Motor neuron (in vitro differentiated cells): ENCODE measurements at regions not wholly inside any gene's neighbourhood (a gene's known extent, or its start where the extent isn't known, plus 50 kb on each side); places are given as distances from the start of the nearest gene placed in this dataset.
A peak's percentile ranks its signal among the peaks of the same experiment; 100 is the strongest.
"Not testable (repeated sequence)": the region's sequence is repeated elsewhere in the genome, so short reads cannot be mapped to it uniquely, and the experiment has no call there.

ENCODE experiments used
- ATAC-seq, 8 experiments: fragments of 200-7000 bp; cut with Tn5 transposase; replicated peaks in 6 of 8; 2 replicates each; pipeline ENCODE4 v1.8.0; 2021; ENCODE audit warnings: mild to moderate bottlenecking in 8 of 8, moderate library complexity in 8 of 8
- H3K27ac ChIP-seq, 2 donors: fragments of 250-450 bp; sonication (Bioruptor Pico); 2 replicates each; pipeline ENCODE4 v1.9.0; 2021; ENCODE audit warnings: antibody characterized with exemption in 2 of 2, mild to moderate bottlenecking in 2 of 2, moderate library complexity in 1 of 2
- H3K4me1 ChIP-seq, 2 donors: fragments of 250-450 bp; sonication (Bioruptor Pico); replicated peaks in 1 of 2; 2 replicates each; pipeline ENCODE4 v1.6.1; 2021; ENCODE audit warnings: antibody characterized with exemption in 2 of 2, mild to moderate bottlenecking in 2 of 2, moderate library complexity in 1 of 2
- H3K4me3 ChIP-seq, 5 donors: fragments of 250-450 bp; sonication (Bioruptor Pico); 2 replicates each; pipeline ENCODE4 v1.9.0; 2021; ENCODE audit warnings: antibody characterized with exemption in 5 of 5, mild to moderate bottlenecking in 5 of 5, moderate library complexity in 4 of 5
- WGBS, 10 experiments: fragments of 450-650 bp; shearing (Covaris generic); methylation state at CpG; one replicate each; pipeline ENCODE4 v1.0.0; 2022; 5-methylcytosine and 5-hydroxymethylcytosine counted together
- in situ Hi-C, 9 experiments: fragments of 400-800 bp; cut with MboI; loops; one replicate each; pipeline ENCODE4 v1.15.0; 2021; ENCODE audit warnings: low sequenced_read_pairs in 9 of 9, low pct_unique_long_range_greater_than_20kb in 2 of 9; ENCODE audit not compliant: unreplicated experiment in 9 of 9

DNA sequence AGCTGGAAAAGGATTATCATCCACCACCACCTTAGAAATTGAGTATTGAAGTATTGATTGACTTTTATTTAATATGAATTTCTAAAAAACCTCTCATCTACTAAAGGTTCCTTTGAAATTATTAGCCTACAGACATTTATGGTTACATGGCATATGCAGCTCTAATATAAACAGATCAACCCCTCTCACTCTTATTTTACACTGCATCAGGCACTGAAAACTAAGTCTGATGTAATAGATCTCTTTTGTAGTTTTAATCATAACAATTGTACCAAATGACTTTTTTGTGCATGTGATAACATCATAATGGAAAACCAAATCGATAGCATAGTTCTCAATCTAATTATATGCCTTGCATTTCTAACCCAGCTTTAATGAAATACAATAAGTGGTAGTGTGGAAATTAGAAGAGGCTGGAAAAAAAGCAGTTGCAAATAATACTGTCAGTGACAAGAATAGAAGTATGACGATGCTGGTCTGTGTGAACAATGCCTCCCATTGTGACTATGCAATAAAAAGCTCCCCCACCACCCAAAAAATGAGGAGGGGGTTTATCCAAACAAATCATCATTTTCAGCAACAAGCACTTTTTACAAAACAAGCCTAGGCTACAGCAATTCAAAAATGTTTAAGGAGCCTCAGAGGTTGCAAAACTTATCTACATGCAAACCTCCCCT is 426.5 kb upstream of the NFIA start:
- H3K27ac ChIP-seq, result peak overlapping the region in 1 of 2 donors; percentile 48
- H3K4me1 ChIP-seq, result peaks cover 10 to 35% of the 10 kb centered on the region in 2 donors
- 0 to 70% (median 29%) methylated on average over 1 to 2 of the region's 2 CpGs; no CpG with 5 or more reads in 2 of the 10 experiments for WGBS, 10 experiments
- in situ Hi-C loops, result no loop called here
- no peak overlapping the region for H3K4me3 ChIP-seq
- peak in 5 of 8 experiments; percentile 26 to 89 (median 71) for ATAC-seq

DNA sequence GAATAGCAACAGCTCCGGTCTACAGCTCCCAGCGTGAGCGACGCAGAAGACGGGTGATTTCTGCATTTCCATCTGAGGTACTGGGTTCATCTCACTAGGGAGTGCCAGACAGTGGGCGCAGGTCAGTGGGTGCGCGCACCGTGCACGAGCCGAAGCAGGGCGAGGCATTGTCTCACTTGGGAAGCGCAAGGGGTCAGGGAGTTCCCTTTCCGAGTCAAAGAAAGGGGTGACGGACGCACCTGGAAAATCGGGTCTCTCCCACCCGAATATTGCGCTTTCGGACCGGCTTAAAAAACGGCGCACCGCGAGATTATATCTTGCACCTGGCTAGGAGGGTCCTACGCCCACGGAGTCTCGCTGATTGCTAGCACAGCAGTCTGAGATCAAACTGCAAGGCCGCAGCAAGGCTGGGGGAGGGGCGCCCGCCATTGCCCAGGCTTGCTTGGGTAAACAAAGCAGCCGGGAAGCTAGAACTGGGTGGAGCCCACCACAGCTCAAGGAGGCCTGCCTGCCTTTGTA is 442.3 kb upstream of the NFIA start:
- H3K4me3 ChIP-seq, result peak overlapping the region in 3 of 5 donors; percentile 5 to 30 (median 27)
- ATAC-seq, in situ Hi-C loops, H3K4me1 ChIP-seq, H3K27ac ChIP-seq: not testable (repeated sequence)
- 63 to 100% (median 91%) methylated on average over 1 to 15 of the region's 32 CpGs; no CpG with 5 or more reads in 2 of the 10 experiments for WGBS, 10 experiments

DNA sequence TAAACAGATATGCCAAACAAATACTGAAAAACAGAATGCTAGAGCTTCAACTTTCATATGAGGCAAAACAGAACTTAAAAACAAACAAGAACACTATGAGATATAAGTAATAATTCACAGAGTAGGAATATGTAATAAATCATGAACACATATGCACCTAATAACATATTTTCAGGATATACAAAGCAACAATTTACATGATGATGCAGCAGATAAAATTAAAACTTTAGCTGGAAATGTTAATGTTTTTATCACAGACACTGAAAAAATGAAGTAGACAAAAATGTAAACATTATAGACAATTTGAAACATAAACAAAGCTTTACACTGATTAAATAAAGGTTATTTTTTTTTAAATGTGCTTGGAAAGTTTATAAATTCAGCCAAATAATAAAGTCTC is 443.1 kb upstream of the NFIA start:
- H3K27ac ChIP-seq, result no peak overlapping the region
- H3K4me3 ChIP-seq, result peak overlapping the region in 2 of 5 donors; percentile 5 to 18
- ATAC-seq, result no peak
- in situ Hi-C loops, result no loop called here
- H3K4me1 ChIP-seq, result no peaks in the 10 kb centered on the region

DNA sequence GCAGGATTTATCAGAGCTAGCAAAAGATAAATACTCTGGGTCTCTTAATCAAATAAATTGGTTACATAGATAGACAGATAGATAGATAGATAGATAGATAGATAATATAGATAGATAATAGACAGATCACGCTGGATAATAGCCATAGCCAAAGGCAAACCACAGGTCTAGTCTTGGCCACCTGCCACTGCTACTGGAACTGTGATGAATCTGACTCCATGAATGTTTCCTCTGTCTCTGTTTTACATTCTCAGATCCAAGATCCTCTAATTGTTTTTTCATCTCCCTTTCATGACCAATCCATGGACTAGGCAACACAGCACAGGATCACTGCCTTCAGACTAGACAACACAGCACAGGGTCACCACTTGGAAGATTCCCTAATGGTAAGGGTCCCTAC is 444.7 kb upstream of the NFIA start:
- no peaks in the 10 kb centered on the region for H3K4me1 ChIP-seq
- H3K4me3 ChIP-seq, result no peak overlapping the region
- 0 to 89% (median 33%) methylated on average over 1 of the region's 1 CpG; no CpG with 5 or more reads in 5 of the 10 experiments for WGBS, 10 experiments
- no peak overlapping the region for H3K27ac ChIP-seq
- ATAC-seq, result no peak
- in situ Hi-C loops, result no loop called here

- no peak overlapping the region for H3K4me3 ChIP-seq
- no peak for ATAC-seq
- in situ Hi-C loops, result no loop called here
- H3K4me1 ChIP-seq, result no peaks in the 10 kb centered on the region
- no peak overlapping the region for H3K27ac ChIP-seq
- 40 to 100% (median 85%) methylated on average over 1 to 2 of the region's 2 CpGs; no CpG with 5 or more reads in 1 of the 10 experiments for WGBS, 10 experiments
Measured at GRCh38 chr1:60636946-60637345, 445.4 kb upstream of the NFIA start.

DNA sequence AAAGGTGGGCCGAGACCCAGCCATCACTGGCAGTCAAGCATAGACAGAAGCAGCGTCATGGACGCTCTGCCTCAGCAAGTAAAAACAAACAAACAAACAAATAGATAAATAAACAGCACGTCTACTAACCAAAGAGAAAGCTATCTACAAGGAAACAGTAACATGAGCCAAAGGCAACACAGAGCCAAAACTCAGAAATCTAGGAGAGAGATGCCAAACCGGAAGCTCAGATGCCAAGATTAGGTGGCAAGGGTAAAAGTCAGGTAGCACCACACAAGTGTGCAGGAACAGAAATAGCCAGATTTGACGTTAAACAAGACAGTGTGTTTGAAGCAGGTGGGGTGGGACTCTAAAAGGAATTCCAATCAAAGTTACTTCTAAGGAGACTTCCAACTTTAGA is 448.3 kb upstream of the NFIA start:
- in situ Hi-C loops, result no loop called here
- Histone ChIP-seq H3K4me3 (no peak overlapping the region), H3K27ac (no peak overlapping the region), H3K4me1 (no peaks in the 10 kb centered on the region)
- ATAC-seq, result no peak
- 21 to 96% (median 90%) methylated on average over 2 to 6 of the region's 6 CpGs; no CpG with 5 or more reads in 2 of the 10 experiments for WGBS, 10 experiments

GRCh38 chr1:60622486-60622885 is 459.9 kb upstream of the NFIA start:
- in situ Hi-C loops, result no loop called here
- Histone ChIP-seq H3K4me1 (peaks cover 22 to 29% of the 10 kb centered on the region in 2 donors), H3K27ac (no peak overlapping the region), H3K4me3 (no peak overlapping the region)
- ATAC-seq, result peak in 3 of 8 experiments; percentile 35 to 60 (median 55)
- 20 to 65% (median 53%) methylated on average over 1 to 2 of the region's 2 CpGs; no CpG with 5 or more reads in 5 of the 10 experiments for WGBS, 10 experiments

- 0 to 9% (median 4%) methylated on average over 2 to 10 of the region's 10 CpGs for WGBS, 10 experiments
- Histone ChIP-seq H3K27ac (no peak overlapping the region), H3K4me1 (peaks cover 22 to 29% of the 10 kb centered on the region in 2 donors), H3K4me3 (peak overlapping the region in 1 of 5 donors; percentile 5)
- ATAC-seq, result peak in 6 of 8 experiments; percentile 84 to 97 (median 88)
- in situ Hi-C loops, result no loop called here
Measured at GRCh38 chr1:60621368-60621851, 461.0 kb upstream of the NFIA start.

- in situ Hi-C loops, result no loop called here
- 38 to 93% (median 80%) methylated on average over 2 to 7 of the region's 7 CpGs; no CpG with 5 or more reads in 1 of the 10 experiments for WGBS, 10 experiments
- Histone ChIP-seq H3K4me3 (no peak overlapping the region), H3K27ac (no peak overlapping the region), H3K4me1 (peaks cover 22 to 29% of the 10 kb centered on the region in 2 donors)
- ATAC-seq, result no peak
Measured at GRCh38 chr1:60620087-60620486, 462.3 kb upstream of the NFIA start.

DNA sequence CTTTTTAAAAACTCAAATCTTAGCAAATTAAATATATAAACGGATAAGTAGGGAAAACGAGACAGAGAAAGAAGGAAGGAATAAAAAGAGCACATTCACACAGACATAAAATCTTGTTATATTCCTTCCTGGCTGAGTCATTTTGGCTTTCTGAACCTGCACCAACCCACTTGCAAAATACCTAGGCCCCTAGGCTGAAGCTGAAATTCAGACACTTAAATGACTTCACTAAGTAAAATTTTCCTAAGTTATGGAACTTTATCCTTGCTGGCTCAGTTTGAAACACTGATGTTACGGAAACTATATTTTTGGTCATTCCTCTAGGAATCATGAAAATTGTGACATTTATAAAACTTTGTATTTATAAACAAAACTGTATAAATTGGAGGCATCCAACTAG is 462.8 kb upstream of the NFIA start:
- WGBS, 10 experiments, result 37 to 100% (median 93%) methylated on average over 1 to 3 of the region's 3 CpGs; no CpG with 5 or more reads in 1 of the 10 experiments
- in situ Hi-C loops, result no loop called here
- Histone ChIP-seq H3K4me1 (peaks cover 22 to 29% of the 10 kb centered on the region in 2 donors), H3K27ac (no peak overlapping the region), H3K4me3 (no peak overlapping the region)
- no peak for ATAC-seq

DNA sequence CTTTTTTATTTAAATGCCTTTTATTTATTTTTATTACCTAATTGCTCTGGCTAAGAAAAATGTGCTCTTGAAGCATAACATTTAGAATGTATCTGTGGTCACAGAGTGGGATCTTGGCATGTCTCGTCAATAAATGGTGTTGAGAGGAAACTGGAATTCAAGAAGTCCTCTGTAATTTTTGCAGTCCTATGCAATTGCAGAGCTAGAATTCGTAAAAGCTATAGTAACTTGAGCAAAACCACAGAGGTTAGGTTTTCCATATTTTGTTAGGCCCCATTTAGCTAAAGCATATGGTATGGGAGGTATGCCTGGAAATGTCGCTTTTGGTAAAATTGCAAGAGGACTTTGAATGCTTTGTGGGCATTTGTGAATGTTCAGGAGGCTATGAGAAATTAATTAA is 466.7 kb upstream of the NFIA start:
- in situ Hi-C loops, result no loop called here
- 11 to 100% (median 92%) methylated on average over 1 to 3 of the region's 3 CpGs for WGBS, 10 experiments
- no peak for ATAC-seq
- no peak overlapping the region for H3K4me3 ChIP-seq
- H3K4me1 ChIP-seq, result peaks cover 0 to 3% of the 10 kb centered on the region in 2 donors
- H3K27ac ChIP-seq, result no peak overlapping the region

- H3K4me3 ChIP-seq, result no peak overlapping the region
- ATAC-seq, result no peak
- in situ Hi-C loops, result no loop called here
- H3K4me1 ChIP-seq, result no peaks in the 10 kb centered on the region
- no peak overlapping the region for H3K27ac ChIP-seq
- 67 to 100% (median 98%) methylated on average over 1 to 4 of the region's 4 CpGs; no CpG with 5 or more reads in 1 of the 10 experiments for WGBS, 10 experiments
Measured at GRCh38 chr1:60612790-60613189, 469.6 kb upstream of the NFIA start.

DNA sequence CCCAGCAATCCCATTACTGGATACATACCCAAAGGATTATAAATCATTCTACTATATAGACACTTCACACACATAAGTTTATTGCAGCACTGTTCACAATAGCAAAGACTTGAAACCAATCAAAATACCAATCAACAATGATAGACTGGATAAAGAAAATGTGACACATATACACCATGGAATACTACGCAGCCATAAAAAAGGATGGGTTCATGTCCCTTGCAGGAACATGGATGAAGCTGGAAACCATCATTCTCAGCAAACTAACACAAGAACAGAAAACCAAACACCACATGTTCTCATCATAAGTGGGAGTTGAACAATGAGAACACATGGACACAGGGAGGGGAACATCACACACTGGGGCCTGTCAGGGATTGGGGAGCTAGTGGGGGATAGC is 475.4 kb upstream of the NFIA start:
- H3K4me1 ChIP-seq, H3K27ac ChIP-seq, ATAC-seq, in situ Hi-C loops, H3K4me3 ChIP-seq: not testable (repeated sequence)
- WGBS, 10 experiments, result 60 to 100% (median 80%) methylated on average over 1 of the region's 1 CpG; no CpG with 5 or more reads in 5 of the 10 experiments
